ENCODE measurements at regions not wholly inside any gene's neighbourhood (a gene's known extent, or its start where the extent isn't known, plus 50 kb on each side); places are given as distances from the start of the nearest gene placed in this dataset.

DNA sequence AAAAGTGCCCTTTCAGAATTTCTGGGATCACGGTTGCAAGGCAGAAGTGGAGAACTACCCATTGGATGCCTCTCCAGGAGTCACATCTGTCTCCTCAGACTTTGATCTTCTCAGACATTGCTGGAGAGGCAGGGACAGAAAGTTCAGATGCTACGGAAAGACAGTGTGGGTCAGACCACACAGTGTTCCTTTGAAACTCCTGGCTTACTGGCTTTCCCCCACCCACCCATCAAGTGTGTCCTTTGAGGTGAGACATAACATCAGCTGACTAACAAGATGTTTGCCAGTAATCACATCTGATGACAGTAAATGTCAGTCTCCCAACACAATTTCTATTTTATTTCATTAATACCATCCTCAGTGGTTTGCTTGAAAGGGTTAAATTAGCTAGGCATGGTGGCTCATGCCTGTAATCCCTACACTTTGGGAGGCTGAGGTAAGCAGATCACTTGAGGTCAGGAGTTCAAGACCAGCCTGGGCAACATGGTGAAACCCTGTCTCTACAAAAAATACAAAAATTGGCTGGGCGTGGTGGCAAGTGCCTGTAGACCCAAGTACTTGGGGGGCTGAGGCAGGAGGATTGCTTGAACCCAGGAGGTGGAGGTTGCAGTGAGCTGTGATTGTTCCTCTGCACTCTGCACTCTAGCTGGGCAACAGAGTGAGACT is 67.2 kb upstream of the SNX9 start:
- intact Hi-C loops (cut with micrococcal nuclease) = loop anchor here (1.0 to 2.0 kb wide), 6 partner anchors 117 to 441 kb away; partner anchors contain the start of gene TMEM242

DNA sequence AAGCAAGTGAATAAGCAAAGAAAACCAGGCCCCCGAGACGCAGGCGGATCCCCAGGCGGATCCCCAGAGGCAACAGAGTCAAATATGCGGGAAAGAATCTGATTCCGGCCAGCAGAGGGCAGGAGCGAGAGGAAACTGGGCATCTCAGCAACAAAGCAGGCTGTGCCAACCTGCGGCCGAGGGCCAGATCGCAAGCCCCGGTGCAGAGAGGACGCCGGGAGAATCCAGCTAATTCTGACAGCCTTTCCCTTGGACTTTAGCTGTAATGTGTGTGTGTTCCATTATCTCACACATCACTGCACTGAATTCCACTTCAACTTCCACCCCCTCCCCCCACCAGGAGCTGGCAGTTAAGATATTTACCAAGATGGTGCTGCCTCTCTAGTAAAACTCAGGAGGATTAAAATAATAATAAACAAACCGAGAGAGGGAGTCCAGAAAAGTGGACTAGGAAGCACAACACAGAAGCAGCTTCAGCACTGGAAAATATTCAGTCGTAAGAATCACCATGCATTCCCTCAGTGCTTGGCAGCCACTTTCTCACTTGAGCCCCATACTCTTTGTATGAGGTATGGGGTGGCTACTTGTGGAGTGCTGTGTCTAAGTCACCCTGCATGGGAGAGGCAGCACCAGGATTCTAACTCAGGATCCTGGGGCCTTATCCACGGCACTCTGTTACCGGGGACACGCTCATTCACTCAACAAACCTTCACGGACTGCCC is 66.2 kb upstream of the SNX9 start:
- intact Hi-C loops (cut with micrococcal nuclease) = loop anchor here (1.0 to 2.0 kb wide), 5 partner anchors 116 to 442 kb away; no protein-coding TSS in a partner anchor

DNA sequence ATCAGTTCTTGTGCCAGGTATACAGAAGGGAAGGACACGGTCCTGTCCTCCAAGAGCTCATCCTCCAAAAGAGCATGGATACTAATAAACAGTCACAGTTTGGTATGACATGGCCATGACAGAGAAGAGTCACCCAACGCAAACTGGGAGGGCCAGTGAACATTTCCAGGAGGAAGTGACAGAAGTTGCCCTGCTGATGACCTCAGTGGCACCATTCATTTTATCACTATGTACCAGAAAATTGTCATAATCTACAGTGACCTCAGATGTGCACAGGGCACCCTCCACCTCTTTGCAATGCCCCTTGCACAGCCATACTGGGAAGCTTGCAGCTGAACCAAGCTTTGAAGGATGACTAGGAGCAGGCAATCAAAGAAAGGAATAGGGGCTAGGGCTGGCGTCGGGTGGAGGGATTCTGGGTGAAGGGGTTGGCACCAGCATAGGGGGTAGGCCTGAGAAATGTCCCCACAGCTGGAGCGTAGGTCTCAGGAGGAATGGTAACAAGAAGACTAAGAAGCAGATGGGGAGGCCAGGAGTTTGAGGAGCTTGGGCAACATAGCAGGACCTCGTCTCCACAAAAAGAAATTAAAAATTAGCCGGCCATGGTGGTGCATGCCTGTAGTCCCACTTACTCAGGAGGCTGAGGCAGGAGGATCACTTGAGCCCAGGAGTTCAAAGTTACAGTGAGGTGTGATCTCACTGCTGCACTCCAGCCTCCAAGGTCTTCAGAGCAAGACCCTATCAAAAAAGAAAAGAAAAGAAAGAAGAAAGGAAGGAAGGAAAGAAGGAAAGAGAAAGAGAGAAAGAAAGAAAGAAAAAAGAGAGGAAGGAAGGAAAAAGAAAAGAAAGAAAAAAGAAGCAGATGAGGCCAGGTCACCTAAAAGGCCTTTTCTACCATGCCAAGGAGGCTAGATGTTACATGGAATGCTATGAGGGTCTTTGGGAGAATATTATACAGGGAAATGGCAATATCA is 65.3 kb upstream of the SNX9 start:
- intact Hi-C loops (cut with micrococcal nuclease) = loop anchor here (2.0 kb wide), 2 partner anchors 375 to 443 kb away; no protein-coding TSS in a partner anchor

DNA sequence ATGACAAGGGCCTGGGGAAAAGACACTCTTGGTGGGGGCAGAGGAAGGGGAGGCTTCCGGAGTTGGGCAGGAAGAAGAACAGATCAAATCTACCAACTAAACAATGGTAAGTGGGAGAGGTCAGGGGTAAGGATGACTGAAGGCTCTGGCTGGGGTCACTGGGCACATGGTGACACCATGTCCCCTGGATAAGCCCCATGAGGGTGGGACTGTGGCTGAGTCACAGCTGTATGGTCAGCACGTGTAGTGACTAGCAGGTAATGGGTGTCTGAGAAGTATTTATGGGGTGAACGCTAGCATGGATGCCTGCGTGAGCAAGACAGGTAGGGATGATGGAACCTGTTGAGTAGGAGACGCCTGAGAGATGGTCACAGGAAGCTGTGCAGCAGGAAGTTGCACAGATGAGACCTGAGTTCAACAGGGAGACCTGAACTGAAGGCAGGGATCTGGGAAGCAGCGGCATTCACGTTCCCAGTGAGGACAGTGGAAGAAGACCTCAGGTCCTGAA is 64.5 kb upstream of the SNX9 start:
- intact Hi-C loops (cut with micrococcal nuclease) = no loop called here

DNA sequence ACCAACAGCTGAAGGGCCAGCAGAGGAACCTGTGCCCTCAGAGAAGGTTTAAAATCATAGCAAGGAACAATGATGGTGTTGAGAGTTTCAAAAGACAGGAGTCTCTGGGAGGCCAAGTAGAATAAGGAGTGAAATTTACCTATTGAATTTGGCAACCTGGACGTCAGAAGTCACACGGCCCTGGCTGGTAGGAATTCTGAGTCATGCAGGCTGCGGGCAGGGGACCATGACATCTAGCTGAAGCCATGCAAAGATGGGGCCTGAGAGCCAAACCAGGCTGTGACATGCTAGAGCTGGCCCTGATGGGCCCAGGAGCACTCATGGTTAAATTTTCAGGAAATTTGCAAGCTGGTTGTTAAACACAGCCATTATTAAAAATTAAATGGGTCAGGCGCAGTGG is 64.0 kb upstream of the SNX9 start:
- intact Hi-C loops (cut with micrococcal nuclease) = no loop called here

DNA sequence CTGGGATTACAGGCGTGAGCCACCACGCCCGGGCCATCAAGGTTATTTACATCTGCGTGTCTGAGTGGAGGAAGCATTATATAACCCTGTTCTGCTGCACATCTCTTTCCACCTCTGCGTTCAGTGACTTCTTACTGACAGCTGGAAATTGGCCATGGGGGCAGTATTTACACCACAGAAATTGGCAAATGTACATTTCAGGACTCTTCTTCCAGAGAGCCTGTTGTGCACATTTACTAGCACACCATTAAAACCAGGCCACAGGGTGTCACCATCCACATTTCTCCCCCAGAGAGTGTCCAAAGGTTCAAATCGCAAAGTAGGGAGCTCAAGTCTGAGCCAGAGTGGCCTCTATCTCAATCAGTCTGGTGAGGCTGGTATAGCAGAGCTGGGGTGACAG is 62.9 kb upstream of the SNX9 start:
- intact Hi-C loops (cut with micrococcal nuclease) = loop anchor here (2.0 to 10.0 kb wide), 7 partner anchors 125 to 1282 kb away; partner anchors contain the start of gene TAGAP

DNA sequence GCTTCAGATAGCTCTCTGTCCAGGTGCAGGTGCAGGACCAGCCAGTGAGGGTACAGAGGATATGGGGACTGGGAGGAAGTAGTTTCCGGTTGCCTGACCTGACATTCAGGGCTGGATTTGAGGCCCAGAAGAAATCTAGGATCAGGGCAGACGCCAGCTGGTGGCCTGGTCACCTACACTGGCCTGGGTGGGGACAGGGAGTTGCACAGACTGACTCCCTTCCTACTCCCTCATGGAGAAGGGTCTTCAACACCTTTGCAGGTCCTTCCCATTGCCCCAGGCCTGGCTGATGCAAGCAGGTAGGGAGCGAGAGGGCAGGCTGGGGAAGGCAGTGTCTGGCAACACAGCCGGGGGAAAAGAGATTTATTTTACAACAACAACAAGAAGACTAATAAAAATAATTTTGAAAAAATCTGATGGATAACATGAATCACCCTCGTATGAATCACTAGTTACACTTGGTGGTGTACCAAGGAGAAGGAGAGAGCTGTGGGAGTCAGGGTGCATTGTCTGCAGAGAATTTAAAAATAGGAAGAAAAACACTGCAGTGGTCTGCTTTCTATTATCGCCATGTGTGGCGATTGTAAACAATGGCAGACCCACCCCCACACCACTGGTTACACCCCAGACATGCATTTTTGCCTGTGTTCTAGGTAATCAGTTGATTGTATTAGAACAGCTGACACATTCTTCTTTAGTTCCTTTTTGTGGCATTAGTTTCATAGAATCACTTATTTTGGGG is 62.3 kb upstream of the SNX9 start:
- intact Hi-C loops (cut with micrococcal nuclease) = loop anchor here (1.0 to 10.0 kb wide), 9 partner anchors 124 to 1282 kb away; partner anchors contain the start of gene TAGAP

DNA sequence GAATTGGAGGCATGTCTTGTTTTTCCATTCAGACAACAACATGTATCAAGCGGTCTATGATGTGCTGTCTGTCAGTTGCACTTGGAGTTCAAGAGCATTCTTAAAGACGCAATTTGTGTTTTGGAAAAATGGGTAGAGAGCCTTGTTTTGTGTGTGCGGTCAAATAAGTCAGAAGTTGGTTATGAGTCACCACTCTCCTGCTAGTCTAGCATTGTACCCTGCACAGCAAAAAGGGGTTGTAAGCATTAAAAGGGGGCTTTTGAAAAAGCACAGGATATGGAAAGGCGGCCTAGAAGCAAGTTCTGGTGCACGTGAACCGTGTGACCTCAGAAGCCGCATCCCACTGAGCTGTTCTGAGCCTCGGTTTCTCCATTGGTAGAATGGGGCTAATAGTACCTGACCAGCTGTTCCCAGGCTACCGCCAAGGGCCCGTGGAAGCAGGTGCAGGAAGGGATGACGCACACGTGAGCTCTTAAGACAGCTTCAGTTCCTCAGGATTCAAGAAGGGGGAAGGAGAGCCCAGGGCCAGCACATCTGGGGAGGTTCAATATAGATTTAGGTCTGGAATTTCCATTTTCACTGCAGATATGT is 61.6 kb upstream of the SNX9 start:
- intact Hi-C loops (cut with micrococcal nuclease) = loop anchor here (1.0 to 10.0 kb wide), 9 partner anchors 123 to 1281 kb away; partner anchors contain the start of gene TAGAP

DNA sequence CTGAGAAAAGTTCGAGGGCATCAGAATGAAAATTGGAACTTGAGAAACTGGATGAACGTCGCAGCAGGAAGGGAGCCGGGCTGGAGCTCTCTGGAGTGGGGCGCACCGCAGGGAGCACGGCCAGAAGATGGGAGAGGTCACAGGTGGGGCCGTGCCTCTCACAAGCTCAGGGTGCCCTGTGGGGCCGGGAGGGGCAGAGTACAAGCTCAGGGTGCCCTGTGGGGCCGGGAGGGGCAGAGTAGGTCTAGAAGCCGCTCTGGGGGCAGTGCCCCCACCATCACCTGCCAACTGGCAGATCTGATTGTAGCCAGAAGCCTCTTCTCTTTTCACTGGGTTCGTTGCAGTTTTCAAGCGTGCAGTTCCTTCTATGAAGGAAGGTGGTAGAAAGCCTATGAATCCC is 61.1 kb upstream of the SNX9 start:
- intact Hi-C loops (cut with micrococcal nuclease) = loop anchor here (1.0 to 10.0 kb wide), 9 partner anchors 123 to 1280 kb away; partner anchors contain the start of gene TAGAP

DNA sequence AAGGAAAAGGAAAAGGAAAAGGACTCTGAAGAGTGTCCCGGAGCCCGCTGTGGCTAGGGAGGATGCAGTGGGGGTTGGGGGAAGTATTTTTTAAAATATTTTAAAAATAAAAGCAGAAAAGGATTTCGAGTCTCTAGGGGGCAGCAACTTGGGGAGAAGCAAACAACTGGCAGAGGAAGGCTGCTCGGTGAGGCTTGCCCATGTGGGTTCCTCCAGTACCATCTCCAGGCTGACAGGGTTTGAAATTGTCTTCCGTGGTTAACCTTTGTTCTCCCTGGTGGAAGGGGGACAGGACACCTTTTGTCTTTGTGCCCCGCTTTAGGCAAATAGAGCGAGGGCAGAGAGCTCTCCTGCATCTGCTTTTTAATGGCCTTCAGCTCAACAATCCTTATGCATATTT is 60.4 kb upstream of the SNX9 start:
- intact Hi-C loops (cut with micrococcal nuclease) = loop anchor here (5.0 to 10.0 kb wide), 6 partner anchors 195 to 1280 kb away; partner anchors contain the start of gene TAGAP

DNA sequence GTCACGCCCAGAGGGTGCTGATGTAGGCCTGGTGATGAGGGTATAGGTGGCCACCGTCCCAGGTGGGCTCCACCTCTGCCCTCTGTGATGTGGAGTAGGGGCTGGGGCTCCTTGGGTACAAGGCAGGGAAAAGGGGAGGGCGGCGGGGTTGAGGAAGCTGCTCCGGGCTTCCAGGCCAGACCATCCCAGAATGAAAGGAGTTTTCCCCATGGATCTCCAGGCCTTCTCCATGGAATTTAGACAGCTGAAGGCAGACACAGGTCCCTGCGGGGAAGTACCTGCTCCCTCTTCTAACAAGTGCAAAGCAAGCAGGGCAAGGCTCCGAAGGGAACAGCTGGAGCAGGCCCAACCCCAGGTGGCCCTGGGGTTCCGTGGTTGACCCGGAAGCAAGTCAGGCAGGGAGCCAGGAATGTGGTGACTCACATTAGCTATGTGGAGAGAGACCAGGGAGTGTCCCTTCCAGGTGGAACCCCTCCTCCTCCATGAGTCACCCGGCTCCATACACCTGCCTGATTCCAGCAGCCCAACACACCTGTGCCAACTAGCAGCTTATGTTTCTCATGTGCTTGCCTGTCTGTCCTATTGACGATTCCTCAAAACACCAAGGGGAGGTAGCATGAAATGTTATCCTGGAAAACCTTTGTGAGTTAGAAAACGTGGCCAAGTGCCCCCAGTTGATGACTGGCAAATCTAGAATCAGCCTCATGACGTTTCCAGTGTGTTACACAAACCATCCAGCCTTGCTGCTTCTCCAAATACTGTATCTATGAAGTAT is 59.7 kb upstream of the SNX9 start:
- intact Hi-C loops (cut with micrococcal nuclease) = loop anchor here (5.0 to 10.0 kb wide), 6 partner anchors 196 to 1279 kb away; partner anchors contain the start of gene TAGAP

DNA sequence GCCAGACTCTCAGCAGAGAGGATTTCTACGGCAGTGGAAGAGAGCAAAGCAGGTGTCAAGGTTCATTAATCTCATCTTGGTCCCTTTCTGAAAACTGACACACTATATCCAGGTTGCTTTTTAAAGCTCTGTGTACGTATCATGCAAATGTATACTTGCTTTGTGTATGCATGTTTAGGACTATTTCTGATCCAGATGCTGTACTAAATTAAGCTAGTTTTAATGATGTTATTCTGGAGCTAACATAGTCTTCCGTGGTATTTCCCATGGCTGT is 59.2 kb upstream of the SNX9 start:
- intact Hi-C loops (cut with micrococcal nuclease) = loop anchor here (1.0 to 10.0 kb wide), 17 partner anchors 36 to 1278 kb away; partner anchors contain the start of genes SYNJ2, TAGAP and ZDHHC14

DNA sequence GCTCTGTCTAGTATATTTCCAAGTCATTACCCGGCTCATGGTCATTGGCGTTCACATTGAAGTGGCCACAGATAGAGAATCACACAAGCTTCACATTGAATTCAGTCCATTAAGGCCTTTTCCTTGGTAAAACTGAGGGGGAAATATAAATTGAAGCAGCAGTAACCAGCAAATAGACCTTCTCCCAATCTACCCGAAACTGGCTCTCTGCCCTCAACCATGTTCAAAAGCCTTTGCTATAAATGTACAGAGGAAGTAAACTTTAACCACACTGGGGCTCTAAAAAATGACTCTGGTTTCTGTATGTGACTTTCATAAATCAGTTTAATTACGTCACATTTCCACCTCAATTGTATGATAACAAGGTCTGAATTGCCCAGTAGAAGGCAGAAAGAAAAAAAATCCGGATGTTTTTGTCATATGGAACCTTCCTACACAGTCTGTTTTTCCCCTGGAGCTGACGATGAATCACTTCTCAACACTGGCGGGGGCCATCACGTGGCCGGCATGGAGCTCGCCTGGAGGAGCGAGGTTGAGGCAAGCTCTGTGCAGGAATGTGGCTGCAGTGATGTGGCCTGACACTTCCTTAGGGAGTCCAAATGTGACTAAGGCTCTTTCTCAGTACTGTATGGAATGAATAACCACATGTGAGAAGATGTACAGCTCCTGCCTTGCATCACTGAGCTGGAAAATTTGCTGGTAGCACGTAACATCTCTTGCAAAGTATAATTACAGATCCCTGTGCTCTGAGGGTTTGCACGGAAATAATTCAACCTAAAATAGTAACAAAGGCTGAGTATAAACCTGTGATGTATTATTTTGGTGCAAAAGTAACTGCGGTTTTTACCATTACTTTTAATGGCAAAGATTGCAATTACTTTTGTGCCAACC is 58.6 kb upstream of the SNX9 start:
- intact Hi-C loops (cut with micrococcal nuclease) = loop anchor here (1.0 to 10.0 kb wide), 17 partner anchors 36 to 1278 kb away; partner anchors contain the start of genes SYNJ2, TAGAP and ZDHHC14

DNA sequence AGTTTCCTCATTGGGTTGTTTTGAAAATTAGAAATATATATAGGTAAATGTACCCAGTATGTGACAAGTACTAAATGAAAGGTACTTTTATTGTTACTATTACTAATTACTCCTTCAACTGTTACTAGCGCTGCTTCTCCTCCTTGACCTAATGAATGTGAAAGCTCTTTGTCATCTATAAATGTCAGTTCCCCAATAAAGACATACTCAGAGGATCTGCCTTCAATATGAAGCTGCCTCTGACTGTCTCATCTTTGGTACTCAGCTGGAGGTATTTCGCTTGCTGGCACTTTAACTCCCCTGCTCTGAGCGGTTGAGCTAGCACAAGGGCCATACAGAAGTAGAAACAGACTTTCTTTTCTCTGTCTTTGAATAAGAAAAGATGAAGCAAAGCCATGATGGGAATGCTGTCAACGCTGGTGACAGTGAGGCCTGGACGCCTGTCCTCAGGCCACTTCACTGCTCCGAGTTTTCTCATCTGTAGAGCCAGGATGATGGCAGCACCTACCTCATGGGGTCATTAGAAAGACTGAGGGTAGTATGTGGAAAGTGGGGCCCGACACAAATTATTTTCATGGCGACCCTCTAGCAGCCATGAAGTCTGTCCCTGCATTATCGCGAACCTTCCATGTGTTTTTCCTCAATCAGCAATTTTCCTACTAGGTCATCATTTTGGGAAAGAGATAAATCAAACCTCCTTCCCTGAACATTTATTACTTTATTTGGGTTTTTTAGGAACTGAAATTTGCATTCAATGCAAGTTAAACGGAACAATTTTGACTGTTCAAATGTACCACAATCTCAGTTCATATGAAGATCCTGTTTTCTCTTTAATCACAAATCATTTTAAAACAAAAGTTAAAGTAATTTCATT is 55.9 kb upstream of the SNX9 start:
- intact Hi-C loops (cut with micrococcal nuclease) = loop anchor here (10.0 kb wide), 1 partner anchor 1088 kb away; no protein-coding TSS in a partner anchor

DNA sequence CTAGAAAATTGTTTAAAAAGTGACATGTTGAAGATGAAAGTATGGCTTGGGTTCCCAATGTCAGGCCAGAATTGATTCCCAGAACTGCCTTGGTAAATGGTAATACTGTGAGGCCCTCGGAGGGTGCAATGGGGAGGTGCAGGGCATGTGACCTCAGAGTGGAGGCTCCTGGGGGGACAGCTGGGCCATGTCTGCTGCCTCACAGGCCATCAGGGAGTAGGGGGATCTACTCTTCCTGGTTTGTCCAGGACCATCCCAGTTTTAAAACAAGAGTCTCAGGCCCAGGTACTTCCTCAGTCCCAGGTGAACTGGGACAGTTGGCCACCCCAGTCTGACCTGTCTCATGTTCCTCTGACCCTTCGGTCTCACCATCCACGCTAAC is 55.3 kb upstream of the SNX9 start:
- intact Hi-C loops (cut with micrococcal nuclease) = loop anchor here (10.0 kb wide), 1 partner anchor 1087 kb away; no protein-coding TSS in a partner anchor

DNA sequence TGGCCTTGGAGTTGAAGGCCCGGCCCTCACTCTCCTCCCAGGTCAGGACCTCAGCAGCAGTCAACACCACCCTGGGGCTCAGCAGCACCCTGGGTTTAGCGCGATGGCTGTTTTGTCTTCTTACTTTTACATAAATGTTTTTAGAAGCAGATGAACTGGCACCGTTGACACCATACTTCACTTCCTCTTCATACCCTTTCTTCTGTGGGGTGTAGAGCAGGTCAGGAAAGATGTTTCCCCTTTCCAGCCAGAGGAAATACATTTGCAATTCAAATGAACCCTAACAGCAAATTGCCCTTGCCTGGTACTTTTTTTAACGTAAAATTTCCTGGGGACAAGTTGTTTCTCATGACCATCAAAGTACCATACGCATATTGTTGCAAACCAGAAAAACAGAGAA is 54.7 kb upstream of the SNX9 start:
- intact Hi-C loops (cut with micrococcal nuclease) = loop anchor here (10.0 kb wide), 1 partner anchor 1086 kb away; no protein-coding TSS in a partner anchor
